Amniotic epithelial cell (primary cell): ENCODE measurements at regions not wholly inside any gene's neighbourhood (a gene's known extent, or its start where the extent isn't known, plus 50 kb on each side); places are given as distances from the start of the nearest gene placed in this dataset.
A peak's percentile ranks its signal among the peaks of the same experiment; 100 is the strongest.

Experiments used
- DNase-seq: peaks from one replicate; pipeline ENCODE4 v3.0.0-alpha.2; 2010; ENCODE audit warnings: low read depth

DNA sequence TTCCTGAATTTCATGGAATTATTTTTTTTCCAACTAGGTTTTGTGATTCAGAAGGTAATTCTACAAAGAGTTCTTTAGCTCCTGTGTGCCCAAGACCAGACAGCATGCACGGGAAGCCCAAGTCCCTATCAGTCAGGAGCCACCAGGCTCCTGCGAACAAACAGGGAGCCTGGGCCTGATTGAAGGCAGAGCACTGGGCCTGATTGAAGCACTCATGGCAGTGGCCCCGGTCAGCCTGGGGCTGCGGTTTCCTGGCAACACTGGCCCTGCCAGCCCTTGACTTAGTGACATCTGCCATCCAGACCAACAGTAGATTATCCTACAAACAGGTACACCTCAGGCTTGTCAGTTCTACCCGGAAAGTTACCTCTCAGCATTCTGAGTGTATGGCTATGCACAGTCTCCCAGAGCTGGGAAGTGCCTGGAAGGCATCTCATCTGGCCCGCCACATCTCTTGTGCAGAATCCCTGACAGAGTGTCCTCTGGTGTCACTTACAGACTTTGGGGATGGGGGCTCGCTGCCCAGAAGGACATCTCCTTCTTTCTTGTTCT is 133.8 kb downstream of the VEGFA start:
- DNase-seq, result no peak

DNA sequence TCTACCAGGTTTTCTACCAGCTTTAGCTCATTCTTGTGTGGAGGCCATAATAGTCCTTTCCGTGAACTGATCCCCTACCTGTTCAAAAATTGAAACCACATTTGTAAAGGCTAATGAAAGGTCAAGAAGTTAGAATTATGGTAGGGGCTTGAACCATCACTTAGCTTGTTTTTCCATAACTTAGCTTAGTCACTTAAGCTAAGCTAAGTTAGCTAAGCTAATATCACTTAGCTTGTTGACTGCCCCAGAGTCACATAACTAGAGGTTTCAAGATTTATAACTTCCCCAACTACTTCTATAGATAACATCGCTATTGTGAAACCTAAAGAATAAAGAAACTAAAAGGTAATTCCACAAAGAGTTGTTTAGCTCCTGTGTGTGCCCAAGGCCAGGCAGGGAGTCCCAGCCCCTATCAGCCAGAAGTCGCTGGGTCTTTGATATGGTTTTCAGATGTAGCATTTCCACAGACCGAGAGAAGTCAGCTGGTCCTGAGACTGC is 131.8 kb downstream of the VEGFA start:
- peak; percentile 28 for DNase-seq

GRCh38 chr6:43900916-43901732 is 131.1 kb downstream of the VEGFA start:
- DNase-seq, result no peak

- no peak for DNase-seq
Observed at GRCh38 chr6:43900560-43900915, 130.5 kb downstream of the VEGFA start.

- no peak for DNase-seq
Observed at GRCh38 chr6:43899830-43900229, 129.8 kb downstream of the VEGFA start.

DNA sequence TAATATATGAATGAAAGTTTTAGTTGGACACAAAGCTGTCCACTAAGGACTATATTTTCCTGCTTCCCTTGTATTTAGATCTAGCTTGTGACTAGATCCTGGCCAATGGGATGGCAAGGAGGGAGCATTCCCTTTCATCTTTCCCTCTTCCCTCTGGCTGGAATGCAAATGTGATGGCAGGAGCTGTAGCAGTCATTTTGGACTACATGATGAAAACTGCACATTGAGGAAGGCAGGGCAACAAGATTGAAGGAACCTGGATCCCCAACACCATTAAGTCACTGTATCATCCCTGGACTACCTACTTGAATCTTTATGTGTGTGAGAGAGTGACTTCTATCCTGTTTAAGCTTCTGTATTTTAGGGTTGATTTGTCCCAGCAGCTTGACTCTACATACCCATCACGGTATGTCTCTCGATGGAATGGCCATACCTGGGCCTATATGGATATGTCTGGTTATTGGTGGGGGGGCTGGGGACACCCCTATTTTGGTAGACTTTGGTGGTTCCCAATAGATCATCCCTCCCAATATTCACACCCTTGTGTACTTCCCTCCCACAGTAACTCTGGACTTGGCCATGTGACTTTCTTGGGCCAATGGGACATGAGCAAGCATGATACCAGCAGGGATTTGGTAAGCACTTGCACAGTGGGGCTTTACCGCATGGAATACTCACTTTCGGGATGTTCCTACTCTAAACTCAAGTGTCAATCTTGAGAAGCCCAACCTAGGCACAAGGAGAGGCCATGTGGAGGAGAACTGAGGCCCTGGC is 128.5 kb downstream of the VEGFA start:
- no peak for DNase-seq

DNA sequence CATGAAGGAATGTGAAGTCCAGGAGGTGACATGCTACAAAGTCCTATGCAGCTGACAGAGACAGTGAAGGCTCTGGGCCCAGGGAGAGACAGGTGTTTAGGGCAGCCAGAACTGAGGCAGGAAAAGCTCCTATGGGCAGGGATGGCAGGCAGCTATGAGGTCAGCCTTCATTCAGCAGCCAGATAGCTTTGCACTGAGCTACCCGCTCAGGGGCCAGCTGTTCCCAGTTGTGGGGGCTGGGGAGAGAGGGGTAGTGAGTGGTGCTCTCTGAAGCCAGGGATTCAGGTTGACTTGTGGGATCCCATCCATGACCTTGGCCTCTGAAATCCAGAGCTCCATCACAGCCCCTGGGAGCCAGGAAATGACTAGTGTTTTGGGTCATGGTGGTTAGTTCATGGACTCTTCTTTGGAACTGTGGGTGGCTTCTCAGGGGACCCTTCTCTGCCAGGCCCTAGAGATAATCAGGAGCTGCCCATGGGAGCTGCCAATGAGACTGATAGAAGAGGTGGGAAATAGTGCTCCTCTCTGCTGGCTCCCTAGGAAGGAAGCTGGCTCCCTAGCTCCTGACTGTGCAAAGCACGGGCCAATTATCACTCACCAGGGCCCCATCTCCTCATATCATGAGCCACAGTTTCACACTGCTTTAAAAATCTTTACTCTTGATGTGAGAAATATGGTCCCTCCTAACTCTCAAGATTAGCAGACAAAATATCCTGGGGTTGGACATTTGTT is 127.7 kb downstream of the VEGFA start:
- DNase-seq, result no peak

DNA sequence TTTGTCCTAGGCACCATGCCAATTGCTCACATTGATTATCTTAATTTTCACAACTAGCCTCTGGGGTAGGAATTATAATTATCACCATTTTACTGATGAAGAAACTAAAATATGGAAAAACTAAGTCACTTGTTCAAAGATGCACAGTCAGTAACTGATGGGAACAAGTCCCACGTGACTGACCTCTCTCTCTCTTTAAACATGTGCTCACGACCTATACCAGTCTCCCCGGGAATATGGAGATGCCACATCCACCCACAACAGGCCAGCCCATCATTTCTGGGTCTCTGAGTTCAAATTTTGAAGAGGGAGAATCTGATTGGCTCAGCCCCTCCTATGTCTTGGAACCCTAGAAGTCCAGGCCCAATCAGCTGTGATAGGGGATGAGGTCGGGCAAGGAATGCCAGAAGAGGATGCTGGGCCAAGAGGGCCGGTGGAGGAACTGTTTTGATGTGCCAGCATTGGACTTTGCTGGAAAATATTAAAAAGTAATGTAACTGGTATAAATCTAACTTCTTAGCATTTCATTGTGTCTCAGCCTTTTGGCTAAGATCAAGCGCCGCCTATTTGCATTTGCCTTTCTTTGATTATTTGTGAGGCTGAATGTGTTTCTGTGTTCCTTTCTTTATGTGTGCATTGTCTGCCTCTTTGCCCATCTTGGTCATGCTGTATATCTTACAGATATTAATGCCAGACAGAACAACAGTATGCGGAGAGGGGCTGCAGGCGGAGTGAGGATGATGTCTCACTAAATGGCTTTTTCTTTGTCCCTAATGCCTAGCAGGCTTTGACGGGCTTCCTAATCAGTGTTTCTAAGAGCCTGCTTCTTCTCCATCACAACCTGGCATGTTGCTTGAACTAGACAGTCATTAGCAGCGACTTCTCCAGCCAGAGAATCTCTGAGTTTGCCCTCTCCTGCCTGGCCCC is 126.6 kb downstream of the VEGFA start:
- DNase-seq, result no peak

GRCh38 chr6:43895656-43896328 is 125.8 kb downstream of the VEGFA start:
- DNase-seq, result no peak

DNA sequence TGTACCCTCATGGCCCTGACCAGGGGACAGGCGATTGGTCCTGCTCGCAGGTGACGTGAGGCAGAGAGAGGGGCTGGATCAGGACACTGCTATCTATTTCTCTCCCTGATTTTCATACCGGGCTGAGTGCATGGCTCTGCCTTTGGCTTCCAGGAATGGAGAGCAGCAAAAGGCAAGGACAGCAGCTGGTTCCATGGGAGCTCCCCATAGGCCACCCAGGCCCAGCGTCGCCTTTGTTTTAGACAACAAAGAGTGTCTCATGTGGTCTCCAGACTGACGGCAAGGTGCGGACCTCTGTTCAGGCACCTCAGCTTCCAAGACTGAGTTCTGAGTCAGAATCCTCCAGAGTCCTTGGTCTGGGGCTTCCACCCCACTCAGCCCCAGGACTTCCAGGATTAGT is 123.1 kb downstream of the VEGFA start:
- no peak for DNase-seq

DNA sequence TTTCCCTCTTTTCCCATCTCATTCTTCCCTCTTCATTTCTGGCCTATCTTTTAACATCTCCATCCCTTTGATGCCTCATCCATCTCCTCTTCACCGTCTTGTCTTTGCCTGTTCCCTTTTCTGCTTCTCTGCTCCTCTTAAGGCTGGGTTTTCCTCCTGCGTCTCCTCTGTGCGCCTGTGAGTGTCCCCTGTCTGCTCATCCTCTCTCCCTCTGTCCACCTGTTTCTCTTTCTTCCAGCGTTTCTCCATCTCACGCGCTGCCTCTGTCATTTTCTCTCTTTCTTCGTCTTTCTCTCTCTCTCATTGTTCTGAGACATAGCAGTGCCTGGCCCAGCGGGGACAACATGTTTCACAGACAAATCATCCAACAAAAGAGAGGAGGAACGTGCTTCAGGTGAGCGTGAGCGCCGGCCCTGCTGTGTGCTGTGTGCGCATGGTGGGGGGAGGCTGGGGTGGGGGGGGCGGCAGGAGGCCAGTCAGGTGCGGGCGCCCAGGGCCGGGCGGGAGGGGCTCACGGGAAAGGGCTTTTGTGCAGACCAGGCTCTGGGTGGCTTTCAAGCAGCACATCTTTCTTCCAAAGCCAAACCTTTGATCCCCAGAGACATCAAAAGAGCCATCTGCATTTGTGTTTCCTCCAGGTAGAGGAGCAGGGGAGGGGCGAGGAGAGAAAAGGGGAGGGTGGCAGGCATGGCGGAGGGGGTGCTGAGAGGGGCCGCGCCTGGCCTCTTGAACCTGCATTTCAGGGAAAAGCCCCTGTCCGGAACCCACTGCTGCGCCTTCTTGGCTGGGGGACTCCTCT is 121.3 kb downstream of the VEGFA start:
- no peak for DNase-seq

DNA sequence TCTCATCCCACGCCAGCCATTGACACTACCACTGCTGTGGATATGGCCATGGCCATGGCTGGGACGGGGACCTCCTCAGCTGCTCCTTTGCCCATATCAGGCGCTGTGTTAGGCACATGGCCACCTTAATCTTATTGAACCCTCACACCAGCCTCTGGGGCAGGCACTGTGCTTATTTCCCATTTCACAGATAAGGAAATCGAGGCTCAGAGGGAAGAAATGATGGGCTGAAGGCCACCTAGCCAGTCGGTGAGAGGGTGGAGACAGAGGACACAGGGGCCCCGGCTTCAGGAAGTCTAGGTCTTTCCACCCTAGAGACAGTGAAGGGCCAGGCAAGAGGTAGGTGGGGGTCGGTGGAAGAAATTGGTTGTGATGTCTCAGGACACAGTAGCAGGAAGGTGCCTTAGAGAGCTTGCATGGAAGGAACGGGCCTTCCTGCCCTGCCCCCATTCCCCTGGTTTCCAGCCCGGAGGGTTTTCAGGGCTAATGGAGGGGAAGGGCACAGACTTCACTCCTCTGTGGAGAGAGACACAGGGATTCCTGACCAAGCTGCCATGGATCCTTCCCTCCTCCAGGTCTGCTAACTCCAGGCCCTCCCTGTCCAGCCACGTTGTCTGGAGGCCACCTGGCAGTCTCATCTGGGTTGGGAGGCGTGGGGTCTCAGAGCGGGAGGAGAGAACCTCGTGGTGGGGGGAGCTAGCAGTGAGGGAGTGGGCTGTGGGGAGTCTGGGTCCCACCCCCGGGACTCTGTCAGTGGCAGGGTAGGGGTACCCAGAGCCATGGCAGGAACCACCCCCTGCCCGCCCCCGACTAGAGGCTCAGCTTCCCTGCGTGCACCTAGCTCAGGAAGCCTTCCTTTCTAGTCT is 120.4 kb downstream of the VEGFA start:
- no peak for DNase-seq

GRCh38 chr6:43887906-43888683 is 118.1 kb downstream of the VEGFA start:
- DNase-seq, result peak; percentile 53

- DNase-seq, result peak; percentile 35
Observed at GRCh38 chr6:43887340-43887858, 117.4 kb downstream of the VEGFA start.

DNA sequence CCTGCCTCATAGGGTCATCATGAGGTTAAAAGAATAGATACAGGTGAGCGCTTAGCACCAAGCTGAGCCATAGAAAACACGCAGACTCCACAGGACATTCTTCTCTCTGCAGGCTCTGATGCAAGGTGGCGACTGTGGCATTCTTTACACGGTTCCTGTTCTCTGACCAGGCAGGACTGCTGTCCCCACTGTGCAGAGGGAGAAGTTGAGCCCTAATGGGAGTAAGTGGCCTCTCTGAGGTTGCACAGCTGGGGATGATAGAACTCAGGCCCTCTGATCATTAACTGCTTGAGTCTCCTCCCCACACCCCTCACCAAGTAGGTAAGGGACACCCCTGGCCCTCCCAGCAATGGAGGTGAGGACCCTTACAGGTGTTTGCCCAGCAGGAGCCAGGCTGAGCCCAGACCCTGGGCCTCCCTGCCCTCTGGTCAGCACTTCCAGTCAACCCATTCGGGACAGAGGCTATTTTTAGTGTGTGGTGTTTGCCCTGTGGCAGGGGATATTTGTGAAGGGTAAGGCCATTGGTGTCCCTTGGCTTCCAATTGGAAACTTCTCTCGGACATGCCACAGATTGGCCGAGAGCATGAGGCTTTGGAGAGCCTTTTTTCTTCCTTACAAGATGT is 116.8 kb downstream of the VEGFA start:
- DNase-seq, result no peak

GRCh38 chr6:43886067-43886461 is 116.1 kb downstream of the VEGFA start:
- no peak for DNase-seq

DNA sequence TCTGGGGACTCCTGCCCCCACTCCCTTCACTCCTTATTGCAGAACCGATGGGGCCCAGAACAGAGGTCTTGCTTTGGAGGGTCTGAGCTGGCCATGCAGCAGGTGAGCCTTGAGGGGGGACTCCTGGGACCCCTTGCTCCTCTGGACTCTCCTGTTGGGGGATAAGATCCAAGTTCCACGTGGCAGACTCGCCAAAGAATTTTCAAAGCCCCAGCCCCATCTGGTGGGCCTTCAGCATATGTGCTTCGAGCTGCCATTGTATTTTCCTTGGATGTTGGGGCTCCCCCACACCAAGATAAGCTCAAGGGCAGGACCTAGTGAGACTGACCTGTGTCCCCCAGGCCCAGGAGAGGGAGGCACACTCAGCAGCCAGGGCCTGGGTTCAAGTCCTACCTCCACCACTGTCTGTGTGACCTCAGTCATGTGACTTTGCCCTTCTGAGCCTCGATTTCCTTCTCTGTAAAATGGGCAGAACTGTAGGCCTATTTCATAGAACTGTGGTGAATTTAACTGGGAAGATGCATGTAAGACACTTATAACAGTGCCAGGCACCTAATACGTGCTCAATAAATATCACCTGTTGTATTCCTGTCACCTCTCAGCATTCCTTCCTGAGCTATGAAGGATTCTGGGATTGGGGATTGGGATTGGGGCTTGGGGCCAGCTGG is 115.5 kb downstream of the VEGFA start:
- no peak for DNase-seq
